Keratinocyte (primary cell): ENCODE measurements at regions not wholly inside any gene's neighbourhood (a gene's known extent, or its start where the extent isn't known, plus 50 kb on each side); places are given as distances from the start of the nearest gene placed in this dataset.

Experiments used
- DNase-seq: peaks from one replicate; pipeline ENCODE4 v3.0.0-alpha.2; 2011; ENCODE audit warnings: low read depth, missing footprints, low spot score
- FAIRE-seq: peaks from 2 replicates; lab custom pipeline; 2011; peaks lifted over from hg19 to GRCh38; lab: Jason Lieb, UNC
- H2AFZ ChIP-seq: 2 replicates; pipeline ENCODE4 v1.6.0; 2012; ENCODE audit warnings: low read length, control low read depth, inconsistent platforms; ENCODE audit not compliant: control insufficient read depth
- H3K27ac ChIP-seq: 2 replicates; pipeline ENCODE4 v1.5.1; 2011; ENCODE audit warnings: low read length; ENCODE audit not compliant: control insufficient read depth, insufficient read depth
- H3K27me3 ChIP-seq: 3 replicates; pipeline ENCODE4 v1.6.0; 2011; ENCODE audit warnings: low read length; ENCODE audit not compliant: control insufficient read depth, insufficient read depth; ENCODE audit errors: extremely low read depth
- H3K36me3 ChIP-seq, 2 experiments: 2 replicates in 1 of 2; 3 replicates in 1 of 2; pipeline ENCODE4 v1.5.1; 2011; ENCODE audit warnings: low read length in 2 of 2, mild to moderate bottlenecking in 1 of 2; ENCODE audit not compliant: control insufficient read depth in 2 of 2, insufficient read depth in 2 of 2; ENCODE audit errors: extremely low read depth in 1 of 2
- H3K4me1 ChIP-seq: 3 replicates; pipeline ENCODE4 v1.5.1; 2011; ENCODE audit warnings: low read length; ENCODE audit not compliant: control insufficient read depth, insufficient read depth; ENCODE audit errors: extremely low read depth
- H3K4me2 ChIP-seq: 3 replicates; pipeline ENCODE4 v1.6.0; 2011; ENCODE audit warnings: low read depth, low read length; ENCODE audit not compliant: control insufficient read depth, insufficient read depth; ENCODE audit errors: extremely low read depth
- H3K4me3 ChIP-seq, 3 experiments: fragments of 200-600 bp in 1 of 3; sonication (generic) in 1 of 3; 2 replicates in 2 of 3; 3 replicates in 1 of 3; pipeline ENCODE4 v1.5.1; 2011 to 2016; ENCODE audit warnings: low read length in 3 of 3, mild to moderate bottlenecking in 3 of 3, control low read depth in 2 of 3, inconsistent platforms in 1 of 3, low read depth in 1 of 3, mixed read lengths in 1 of 3, mixed run types in 1 of 3, moderate library complexity in 1 of 3; ENCODE audit not compliant: control insufficient read depth in 2 of 3, insufficient read depth in 2 of 3; ENCODE audit errors: extremely low read depth in 1 of 3
- H3K79me2 ChIP-seq: 2 replicates; pipeline ENCODE4 v1.6.0; 2012; ENCODE audit warnings: low read length; ENCODE audit not compliant: control insufficient read depth, insufficient read depth
- H3K9ac ChIP-seq: 3 replicates; pipeline ENCODE4 v1.6.0; 2011; ENCODE audit warnings: low read length; ENCODE audit not compliant: control insufficient read depth, insufficient read depth; ENCODE audit errors: extremely low read depth
- H3K9me1 ChIP-seq: 3 replicates; pipeline ENCODE4 v1.6.0; 2011; ENCODE audit warnings: low read length; ENCODE audit not compliant: control insufficient read depth, insufficient read depth; ENCODE audit errors: extremely low read depth
- H3K9me3 ChIP-seq: 2 replicates; pipeline ENCODE4 v1.5.1; 2012; ENCODE audit warnings: low read depth, low read length; ENCODE audit not compliant: control insufficient read depth
- H4K20me1 ChIP-seq: 3 replicates; pipeline ENCODE4 v1.6.0; 2011; ENCODE audit warnings: low read length; ENCODE audit not compliant: control insufficient read depth, insufficient read depth; ENCODE audit errors: extremely low read depth
- EZH2 ChIP-seq: IDR thresholded peaks from one replicate; pipeline ENCODE4 v1.6.1; 2012; ENCODE audit warnings: inconsistent platforms, mild to moderate bottlenecking, low read length, moderate library complexity
- dilution Hi-C: fragments of 300-500 bp; cut with MboI; formaldehyde crosslinking; loops from one replicate; pipeline ENCODE4 v1.7.0; 2020; ENCODE audit warnings: low sequenced_read_pairs; ENCODE audit not compliant: extremely low pct_ligation_motif_present
- TF ChIP-seq, protein P1 (sequence below), 3 experiments: IDR thresholded peaks in 1 of 3; conservative IDR thresholded peaks in 1 of 3; optimal IDR thresholded peaks in 1 of 3; 2 replicates in 2 of 3; 3 replicates in 1 of 3; pipeline versions ENCODE3 to v1.5.1; 2011; ENCODE audit warnings: low read length in 3 of 3, mild to moderate bottlenecking in 3 of 3, moderate library complexity in 2 of 3, control low read depth in 1 of 3, inconsistent platforms in 1 of 3; ENCODE audit not compliant: insufficient read depth in 2 of 3; ENCODE audit errors: extremely low read depth in 1 of 3

GRCh38 chr4:53654300-53654758 lies 63.0 kb upstream of the LNX1 start:
- TF ChIP-seq, protein P1, sequence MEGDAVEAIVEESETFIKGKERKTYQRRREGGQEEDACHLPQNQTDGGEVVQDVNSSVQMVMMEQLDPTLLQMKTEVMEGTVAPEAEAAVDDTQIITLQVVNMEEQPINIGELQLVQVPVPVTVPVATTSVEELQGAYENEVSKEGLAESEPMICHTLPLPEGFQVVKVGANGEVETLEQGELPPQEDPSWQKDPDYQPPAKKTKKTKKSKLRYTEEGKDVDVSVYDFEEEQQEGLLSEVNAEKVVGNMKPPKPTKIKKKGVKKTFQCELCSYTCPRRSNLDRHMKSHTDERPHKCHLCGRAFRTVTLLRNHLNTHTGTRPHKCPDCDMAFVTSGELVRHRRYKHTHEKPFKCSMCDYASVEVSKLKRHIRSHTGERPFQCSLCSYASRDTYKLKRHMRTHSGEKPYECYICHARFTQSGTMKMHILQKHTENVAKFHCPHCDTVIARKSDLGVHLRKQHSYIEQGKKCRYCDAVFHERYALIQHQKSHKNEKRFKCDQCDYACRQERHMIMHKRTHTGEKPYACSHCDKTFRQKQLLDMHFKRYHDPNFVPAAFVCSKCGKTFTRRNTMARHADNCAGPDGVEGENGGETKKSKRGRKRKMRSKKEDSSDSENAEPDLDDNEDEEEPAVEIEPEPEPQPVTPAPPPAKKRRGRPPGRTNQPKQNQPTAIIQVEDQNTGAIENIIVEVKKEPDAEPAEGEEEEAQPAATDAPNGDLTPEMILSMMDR (optimal IDR thresholded peaks at IDR 0.05 in 1 of 3, IDR thresholded peaks at IDR 0.05 in 1 of 3, conservative IDR thresholded peaks at IDR 0.05 in 1 of 3; ENCODE audit: extremely low read depth in 1 of 3, insufficient read depth in 2 of 3, low read length in 3 of 3): no peak
- TF ChIP-seq EZH2: no peak
- DNase-seq: no peak
- no peaks in the 10 kb centered on the region for H3K9me1 ChIP-seq
- no peak overlapping the region for H3K9ac ChIP-seq
- no peak overlapping the region for H3K4me2 ChIP-seq
- H3K27me3 ChIP-seq: no peaks in the 10 kb centered on the region
- dilution Hi-C loops: no loop called here
- H3K27ac ChIP-seq: no peak overlapping the region
- no peaks in the 10 kb centered on the region for H3K9me3 ChIP-seq
- no peaks in the 10 kb centered on the region for H4K20me1 ChIP-seq
- peaks cover 20% of the 10 kb centered on the region for H3K4me1 ChIP-seq
- FAIRE-seq: no peak
- no peak overlapping the region for H3K4me3 ChIP-seq
- H3K79me2 ChIP-seq: no peaks in the 10 kb centered on the region
- H3K36me3 ChIP-seq: no peaks in the 10 kb centered on the region
- H2AFZ ChIP-seq: peak overlapping the region; percentile 12

DNA sequence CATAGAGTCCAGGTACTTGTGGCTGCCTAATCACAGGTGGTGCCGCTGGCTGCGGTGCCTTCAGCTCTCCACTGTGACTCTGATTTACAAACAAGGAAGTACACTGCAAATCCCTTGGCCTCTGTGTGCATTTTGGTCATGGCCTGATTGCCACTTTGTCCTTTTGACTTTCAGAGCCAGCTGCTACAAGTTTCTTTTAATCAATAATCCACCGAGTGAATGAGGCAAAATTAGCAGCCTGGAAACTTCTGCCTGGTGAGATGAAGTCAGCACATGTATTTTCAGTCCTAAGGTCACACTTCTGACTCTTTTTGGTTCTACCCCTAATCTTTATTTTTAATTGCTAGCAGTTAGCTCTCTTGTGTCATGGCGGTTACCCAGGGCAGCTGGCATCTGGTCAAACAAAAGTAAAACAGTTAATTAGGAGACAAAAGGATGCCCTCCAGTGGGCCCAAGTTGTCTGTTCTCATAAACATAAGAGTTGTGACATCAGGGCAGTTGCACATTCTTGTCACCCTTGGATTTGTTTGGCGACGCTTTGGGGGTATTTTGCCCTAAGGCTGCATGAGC lies 62.3 kb upstream of the LNX1 start:
- Histone ChIP-seq H3K4me2 (no peak overlapping the region), H3K9ac (no peak overlapping the region), H3K4me3 (no peak overlapping the region), H3K9me1 (no peaks in the 10 kb centered on the region), H3K4me1 (peaks cover 20% of the 10 kb centered on the region), H4K20me1 (no peaks in the 10 kb centered on the region), H3K27ac (no peak overlapping the region), H2AFZ (no peak overlapping the region), H3K9me3 (no peaks in the 10 kb centered on the region), H3K36me3 (no peaks in the 10 kb centered on the region), H3K79me2 (no peaks in the 10 kb centered on the region), H3K27me3 (no peaks in the 10 kb centered on the region)
- TF ChIP-seq, protein P1 (optimal IDR thresholded peaks at IDR 0.05 in 1 of 3, IDR thresholded peaks at IDR 0.05 in 1 of 3, conservative IDR thresholded peaks at IDR 0.05 in 1 of 3; ENCODE audit: extremely low read depth in 1 of 3, insufficient read depth in 2 of 3, low read length in 3 of 3): no peak
- no peak for TF ChIP-seq EZH2
- FAIRE-seq (no peak), DNase-seq (no peak)
- dilution Hi-C loops: no loop called here
